ENCODE measurements at regions not wholly inside any gene's neighbourhood (a gene's known extent, or its start where the extent isn't known, plus 50 kb on each side); places are given as distances from the start of the nearest gene placed in this dataset.
"Not testable (repeated sequence)": the region's sequence is repeated elsewhere in the genome, so short reads cannot be mapped to it uniquely, and the experiment has no call there.

- H3K36me3 Mint-ChIP-seq = no peaks in the 10 kb centered on the region
- DNase-seq (no peak), ATAC-seq (replicated peaks) (no peak)
- H3K27ac Mint-ChIP-seq = no peak overlapping the region
- no peak overlapping the region for H3K4me3 Mint-ChIP-seq
- no peaks in the 10 kb centered on the region for H3K27me3 Mint-ChIP-seq
- H3K4me1 Mint-ChIP-seq = no peaks in the 10 kb centered on the region
- peaks cover 0 to 2% of the 10 kb centered on the region in 2 donors for H3K9me3 Mint-ChIP-seq
Observed at GRCh38 chr18:67789165-67789545, 272.6 kb upstream of the DSEL start.

DNA sequence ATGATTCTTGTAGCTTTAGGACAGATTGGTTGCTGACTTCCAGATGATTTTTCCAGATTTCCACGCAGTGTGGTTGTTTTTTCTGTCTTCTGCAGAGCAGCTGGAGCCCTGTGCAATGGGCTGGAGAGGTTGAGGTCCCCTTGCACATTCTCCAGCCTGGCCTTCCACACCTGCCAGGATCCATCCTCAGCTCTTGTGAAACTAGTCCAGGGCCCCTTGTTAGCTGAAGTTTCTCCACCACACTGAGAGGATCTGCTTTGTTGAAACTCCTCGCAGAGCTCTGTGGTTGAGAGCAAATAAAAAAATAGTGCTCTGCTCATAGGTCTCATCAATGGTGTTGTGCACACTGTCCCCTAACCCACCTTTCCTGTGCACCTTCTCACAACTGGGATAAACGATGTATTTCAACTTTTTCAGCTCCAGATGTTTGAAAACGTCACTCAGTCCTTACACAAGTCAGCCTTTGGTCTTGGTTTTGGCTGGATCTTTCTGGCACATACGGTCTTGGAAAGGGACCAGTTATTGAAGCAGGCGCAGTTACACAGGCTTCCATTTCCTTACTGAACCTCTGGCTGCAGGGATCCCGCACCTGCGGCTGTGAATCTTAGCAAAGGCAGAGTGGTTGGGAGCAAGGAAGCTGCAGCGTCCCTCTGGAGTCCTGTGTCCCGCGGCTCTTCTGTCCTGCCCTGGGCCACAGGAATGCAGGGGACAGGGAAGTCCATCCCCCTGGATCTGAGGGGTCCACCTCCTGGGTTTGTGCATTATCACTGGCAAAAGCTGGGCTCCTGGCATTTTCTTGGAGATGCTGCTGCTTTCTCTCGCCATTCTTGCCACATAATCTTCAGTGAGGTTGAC is 272.0 kb upstream of the DSEL start:
- ATAC-seq (replicated peaks) (no peak), DNase-seq (no peak)
- no peak overlapping the region for H3K27ac Mint-ChIP-seq
- H3K27me3 Mint-ChIP-seq = no peaks in the 10 kb centered on the region
- H3K9me3 Mint-ChIP-seq = peaks cover 0 to 2% of the 10 kb centered on the region in 2 donors
- no peak overlapping the region for H3K4me3 Mint-ChIP-seq
- no peaks in the 10 kb centered on the region for H3K4me1 Mint-ChIP-seq
- no peaks in the 10 kb centered on the region for H3K36me3 Mint-ChIP-seq

GRCh38 chr18:67783196-67783946 is 266.9 kb upstream of the DSEL start:
- ATAC-seq (replicated peaks) (no peak), DNase-seq (no peak)
- no peak overlapping the region for H3K4me3 Mint-ChIP-seq
- no peak overlapping the region for H3K27ac Mint-ChIP-seq
- peaks cover 0 to 2% of the 10 kb centered on the region in 2 donors for H3K9me3 Mint-ChIP-seq
- H3K36me3 Mint-ChIP-seq = no peaks in the 10 kb centered on the region
- H3K27me3 Mint-ChIP-seq = no peaks in the 10 kb centered on the region
- H3K4me1 Mint-ChIP-seq = no peaks in the 10 kb centered on the region

DNA sequence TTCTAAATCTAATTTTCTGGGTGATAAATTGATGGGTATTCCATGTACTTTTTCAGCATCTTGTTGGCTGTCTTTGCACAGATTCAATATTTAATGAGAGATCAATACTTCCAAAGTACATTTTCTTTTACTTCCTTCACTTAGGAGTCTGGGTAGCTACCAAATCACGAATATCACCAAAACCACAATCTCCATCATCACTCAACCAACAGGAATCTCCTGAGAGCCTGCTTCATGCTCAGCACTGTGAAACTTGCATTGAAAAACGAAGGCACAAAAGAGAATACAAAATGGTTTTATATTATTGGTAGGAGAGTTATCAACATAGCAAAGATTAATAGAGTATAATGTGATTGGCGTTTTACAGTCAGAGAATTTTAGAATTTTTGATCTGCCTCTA is 261.5 kb upstream of the DSEL start:
- Mint-ChIP-seq H3K27me3 (no peaks in the 10 kb centered on the region), H3K4me3 (no peak overlapping the region), H3K36me3 (no peaks in the 10 kb centered on the region), H3K4me1 (no peaks in the 10 kb centered on the region), H3K9me3 (no peaks in the 10 kb centered on the region), H3K27ac (no peak overlapping the region)
- ATAC-seq (replicated peaks) (no peak), DNase-seq (no peak)

GRCh38 chr18:67776929-67777328 is 260.4 kb upstream of the DSEL start:
- Mint-ChIP-seq H3K36me3 (no peaks in the 10 kb centered on the region), H3K9me3 (no peaks in the 10 kb centered on the region), H3K4me3 (no peak overlapping the region), H3K27me3 (no peaks in the 10 kb centered on the region), H3K27ac (no peak overlapping the region), H3K4me1 (no peaks in the 10 kb centered on the region)
- no peak for ATAC-seq (replicated peaks)
- no peak for DNase-seq

GRCh38 chr18:67771271-67771670 is 254.8 kb upstream of the DSEL start:
- no peak overlapping the region for H3K4me3 Mint-ChIP-seq
- no peak overlapping the region for H3K27ac Mint-ChIP-seq
- no peaks in the 10 kb centered on the region for H3K36me3 Mint-ChIP-seq
- no peak for DNase-seq
- H3K27me3 Mint-ChIP-seq = no peaks in the 10 kb centered on the region
- ATAC-seq (replicated peaks) = no peak
- H3K9me3 Mint-ChIP-seq = no peaks in the 10 kb centered on the region
- H3K4me1 Mint-ChIP-seq = no peaks in the 10 kb centered on the region

GRCh38 chr18:67770520-67770919 is 254.0 kb upstream of the DSEL start:
- no peak overlapping the region for H3K27ac Mint-ChIP-seq
- ATAC-seq (replicated peaks) = no peak
- DNase-seq = no peak
- no peak overlapping the region for H3K4me3 Mint-ChIP-seq
- no peaks in the 10 kb centered on the region for H3K4me1 Mint-ChIP-seq
- no peaks in the 10 kb centered on the region for H3K27me3 Mint-ChIP-seq
- H3K9me3 Mint-ChIP-seq = no peaks in the 10 kb centered on the region
- H3K36me3 Mint-ChIP-seq = no peaks in the 10 kb centered on the region

- Mint-ChIP-seq H3K9me3 (no peaks in the 10 kb centered on the region), H3K27ac (no peak overlapping the region), H3K36me3 (no peaks in the 10 kb centered on the region), H3K4me1 (no peaks in the 10 kb centered on the region), H3K4me3 (no peak overlapping the region), H3K27me3 (no peaks in the 10 kb centered on the region)
- DNase-seq (no peak), ATAC-seq (replicated peaks) (peak in 1 of 2 donors; percentile 33)
Observed at GRCh38 chr18:67766930-67767329, 250.4 kb upstream of the DSEL start.

- not testable (repeated sequence) for ATAC-seq (replicated peaks); H3K4me3 Mint-ChIP-seq; H3K27ac Mint-ChIP-seq; H3K36me3 Mint-ChIP-seq; DNase-seq; H3K27me3 Mint-ChIP-seq; H3K4me1 Mint-ChIP-seq; H3K9me3 Mint-ChIP-seq
Observed at GRCh38 chr18:67752211-67752610, 235.7 kb upstream of the DSEL start.

- H3K27ac Mint-ChIP-seq = no peak overlapping the region
- H3K36me3 Mint-ChIP-seq = no peaks in the 10 kb centered on the region
- no peak overlapping the region for H3K4me3 Mint-ChIP-seq
- ATAC-seq (replicated peaks) (no peak), DNase-seq (no peak)
- H3K4me1 Mint-ChIP-seq = no peaks in the 10 kb centered on the region
- H3K9me3 Mint-ChIP-seq = peaks cover 15 to 16% of the 10 kb centered on the region in 2 donors
- H3K27me3 Mint-ChIP-seq = peaks cover 0 to 4% of the 10 kb centered on the region in 2 donors
Observed at GRCh38 chr18:67742954-67743353, 226.4 kb upstream of the DSEL start.

GRCh38 chr18:67742525-67742924 is 226.0 kb upstream of the DSEL start:
- Mint-ChIP-seq H3K4me1 (no peaks in the 10 kb centered on the region), H3K4me3 (no peak overlapping the region), H3K9me3 (peaks cover 15 to 16% of the 10 kb centered on the region in 2 donors), H3K27ac (no peak overlapping the region), H3K36me3 (no peaks in the 10 kb centered on the region), H3K27me3 (peaks cover 0 to 4% of the 10 kb centered on the region in 2 donors)
- no peak for DNase-seq
- no peak for ATAC-seq (replicated peaks)

DNA sequence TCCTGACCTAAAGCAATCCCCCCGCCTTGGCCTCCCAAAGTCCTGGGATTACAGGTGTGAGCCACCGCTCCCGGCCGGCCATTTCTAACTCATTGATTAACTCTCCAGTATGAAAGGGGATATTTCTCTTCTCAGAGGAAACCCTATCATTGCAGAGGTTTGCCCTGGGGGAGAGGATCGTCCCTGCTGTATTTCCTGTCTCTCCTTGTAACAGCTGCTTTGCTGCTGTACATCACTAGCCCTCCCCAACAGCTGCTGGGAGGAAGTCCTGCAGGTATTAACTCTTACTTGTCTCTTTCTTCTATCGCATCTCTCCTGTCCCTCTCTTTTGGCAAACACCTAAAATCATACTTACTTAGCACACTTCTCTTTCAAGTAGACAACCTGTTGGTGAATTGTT is 219.0 kb upstream of the DSEL start:
- H3K36me3 Mint-ChIP-seq = no peaks in the 10 kb centered on the region
- no peak for ATAC-seq (replicated peaks)
- H3K4me1 Mint-ChIP-seq = no peaks in the 10 kb centered on the region
- no peak overlapping the region for H3K4me3 Mint-ChIP-seq
- H3K9me3 Mint-ChIP-seq = peaks cover 0 to 4% of the 10 kb centered on the region in 2 donors
- H3K27ac Mint-ChIP-seq = no peak overlapping the region
- H3K27me3 Mint-ChIP-seq = no peaks in the 10 kb centered on the region
- DNase-seq = no peak

DNA sequence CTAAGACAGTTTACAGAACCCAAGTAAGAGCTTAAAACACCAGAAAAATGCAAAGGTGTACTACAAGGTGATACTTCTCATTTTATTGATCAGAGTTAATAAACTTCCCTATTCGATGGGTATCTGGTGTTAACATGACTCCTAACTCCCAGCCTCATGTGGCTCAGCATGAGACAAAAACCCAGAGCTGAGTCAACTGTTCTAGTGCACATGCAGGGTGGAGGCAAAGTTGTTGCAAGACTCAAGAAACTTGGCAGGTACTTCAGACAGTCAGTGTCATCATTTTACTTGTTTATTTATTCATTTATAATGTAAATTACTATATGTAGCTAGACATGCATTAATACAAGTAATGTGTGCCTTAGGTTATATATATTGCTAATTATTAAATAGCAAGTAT is 216.6 kb upstream of the DSEL start:
- no peak overlapping the region for H3K27ac Mint-ChIP-seq
- no peaks in the 10 kb centered on the region for H3K36me3 Mint-ChIP-seq
- no peak overlapping the region for H3K4me3 Mint-ChIP-seq
- peaks cover 3 to 4% of the 10 kb centered on the region in 2 donors for H3K9me3 Mint-ChIP-seq
- DNase-seq = no peak
- H3K27me3 Mint-ChIP-seq = no peaks in the 10 kb centered on the region
- no peak for ATAC-seq (replicated peaks)
- no peaks in the 10 kb centered on the region for H3K4me1 Mint-ChIP-seq

DNA sequence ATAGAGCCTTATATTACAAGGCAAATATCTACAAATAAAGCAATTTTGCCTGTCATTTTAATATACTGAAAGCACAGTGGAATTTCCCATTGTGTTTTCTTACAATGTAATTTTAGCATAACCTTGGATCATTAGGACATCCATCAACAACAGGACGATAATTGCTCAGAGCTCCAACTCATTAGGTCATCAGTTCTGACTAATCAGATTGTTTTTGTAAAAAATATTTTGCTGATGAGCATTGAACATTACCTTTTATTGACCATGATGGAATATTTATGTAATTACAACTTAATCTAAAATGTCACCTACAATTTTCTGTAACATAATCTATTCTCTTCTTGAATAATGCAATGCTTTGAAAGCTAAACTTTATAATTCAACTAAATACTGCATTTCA is 215.3 kb upstream of the DSEL start:
- no peak for DNase-seq
- H3K4me3 Mint-ChIP-seq = no peak overlapping the region

DNA sequence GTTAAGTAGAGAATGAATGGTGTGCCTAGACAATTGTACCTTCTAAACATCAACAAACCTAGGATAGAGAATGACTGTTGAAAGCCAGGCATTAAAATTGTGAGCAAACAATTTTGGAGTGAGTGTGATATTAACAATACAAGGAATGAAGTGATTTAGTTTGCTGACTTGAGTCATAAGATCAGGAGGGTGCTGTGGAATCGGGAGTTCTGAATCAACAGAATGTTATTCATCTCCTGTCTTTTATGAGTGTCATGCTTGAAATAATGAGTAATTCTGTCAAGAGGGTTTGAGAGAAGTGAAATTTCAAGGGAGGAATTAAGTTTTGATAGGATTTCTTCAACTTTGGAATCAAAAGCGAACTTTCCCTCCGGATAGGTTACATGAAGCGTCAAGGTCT is 214.4 kb upstream of the DSEL start:
- no peaks in the 10 kb centered on the region for H3K27me3 Mint-ChIP-seq
- H3K4me1 Mint-ChIP-seq = no peaks in the 10 kb centered on the region
- H3K27ac Mint-ChIP-seq = no peak overlapping the region
- ATAC-seq (replicated peaks) (no peak), DNase-seq (no peak)
- H3K9me3 Mint-ChIP-seq = peaks cover 2 to 3% of the 10 kb centered on the region in 2 donors
- no peaks in the 10 kb centered on the region for H3K36me3 Mint-ChIP-seq
- no peak overlapping the region for H3K4me3 Mint-ChIP-seq

More for the DNA sequence above, 215.3 kb upstream of the DSEL start:
- no peaks in the 10 kb centered on the region for H3K36me3 Mint-ChIP-seq
- H3K4me1 Mint-ChIP-seq = no peaks in the 10 kb centered on the region
- H3K27me3 Mint-ChIP-seq = no peaks in the 10 kb centered on the region
- no peak overlapping the region for H3K27ac Mint-ChIP-seq
- peaks cover 3 to 4% of the 10 kb centered on the region in 2 donors for H3K9me3 Mint-ChIP-seq
- ATAC-seq (replicated peaks) = no peak
